H1 (cell line): ENCODE measurements at regions not wholly inside any gene's neighbourhood (a gene's known extent, or its start where the extent isn't known, plus 50 kb on each side); places are given as distances from the start of the nearest gene placed in this dataset.

ENCODE experiments used
- CREB1 ChIP-seq: IDR thresholded peaks from 2 replicates; pipeline ENCODE4 v1.6.1; 2012; ENCODE audit warnings: inconsistent platforms
- EP300 ChIP-seq, 2 experiments: IDR thresholded peaks; 1 replicate in 1 of 2; 2 replicates in 1 of 2; pipeline ENCODE4 v1.6.1; 2011 to 2012; ENCODE audit warnings: low read depth in 2 of 2, low read length in 2 of 2, mild to moderate bottlenecking in 2 of 2, borderline replicate concordance in 1 of 2, inconsistent platforms in 1 of 2, moderate library complexity in 1 of 2
- EZH2 ChIP-seq: fragments of 200-600 bp; sonication (generic); IDR thresholded peaks from 2 replicates; pipeline ENCODE4 v1.7.1; 2012; ENCODE audit warnings: low read depth, mild to moderate bottlenecking, moderate library complexity, low read length, inconsistent platforms; ENCODE audit not compliant: severe bottlenecking
- JUN ChIP-seq: IDR thresholded peaks from 2 replicates; pipeline ENCODE4 v1.6.1; 2011; ENCODE audit warnings: low read depth, mild to moderate bottlenecking, improper control_type of control experiment, low read length
- POLR2AphosphoS5 ChIP-seq: IDR thresholded peaks from 2 replicates; pipeline ENCODE4 v1.6.1; 2011; ENCODE audit warnings: low read depth, low read length
- SIX5 ChIP-seq: IDR thresholded peaks from 2 replicates; pipeline ENCODE4 v1.6.1; 2011; ENCODE audit warnings: mild to moderate bottlenecking, low read depth, low read length
- TF ChIP-seq, protein P1 (sequence below), 3 experiments: IDR thresholded peaks; 1 replicate in 2 of 3; 2 replicates in 1 of 3; pipeline versions ENCODE4 v1.5.1 to v1.6.1; 2011; ENCODE audit warnings: low read length in 3 of 3, mild to moderate bottlenecking in 3 of 3, inconsistent platforms in 2 of 3, low read depth in 1 of 3, moderate library complexity in 1 of 3; ENCODE audit not compliant: insufficient read depth in 1 of 3; ENCODE audit errors: control extremely low read depth in 1 of 3

DNA sequence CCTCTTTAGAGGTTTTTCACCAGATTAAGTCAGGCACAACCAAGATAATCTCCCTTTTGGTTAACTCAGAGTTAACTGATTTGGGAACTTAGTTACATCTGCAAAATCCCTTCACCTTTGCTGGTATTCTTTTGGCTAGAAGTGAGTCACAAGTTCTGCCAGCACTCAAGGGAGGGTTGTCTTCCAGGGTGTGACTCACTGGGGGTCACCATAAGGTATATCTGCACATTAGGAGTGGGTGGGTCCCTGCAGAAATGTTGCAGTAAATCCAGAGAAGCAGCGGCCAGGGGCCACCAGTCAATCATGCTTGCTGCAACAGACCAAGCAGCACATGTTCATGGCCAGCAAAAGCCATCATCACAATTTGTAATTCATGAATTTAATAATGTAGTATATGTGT lies 59.8 kb upstream of the MAML3 start:
- no peak for TF ChIP-seq POLR2AphosphoS5
- TF ChIP-seq EZH2 = no peak
- no peak for TF ChIP-seq CREB1
- TF ChIP-seq, protein P1, sequence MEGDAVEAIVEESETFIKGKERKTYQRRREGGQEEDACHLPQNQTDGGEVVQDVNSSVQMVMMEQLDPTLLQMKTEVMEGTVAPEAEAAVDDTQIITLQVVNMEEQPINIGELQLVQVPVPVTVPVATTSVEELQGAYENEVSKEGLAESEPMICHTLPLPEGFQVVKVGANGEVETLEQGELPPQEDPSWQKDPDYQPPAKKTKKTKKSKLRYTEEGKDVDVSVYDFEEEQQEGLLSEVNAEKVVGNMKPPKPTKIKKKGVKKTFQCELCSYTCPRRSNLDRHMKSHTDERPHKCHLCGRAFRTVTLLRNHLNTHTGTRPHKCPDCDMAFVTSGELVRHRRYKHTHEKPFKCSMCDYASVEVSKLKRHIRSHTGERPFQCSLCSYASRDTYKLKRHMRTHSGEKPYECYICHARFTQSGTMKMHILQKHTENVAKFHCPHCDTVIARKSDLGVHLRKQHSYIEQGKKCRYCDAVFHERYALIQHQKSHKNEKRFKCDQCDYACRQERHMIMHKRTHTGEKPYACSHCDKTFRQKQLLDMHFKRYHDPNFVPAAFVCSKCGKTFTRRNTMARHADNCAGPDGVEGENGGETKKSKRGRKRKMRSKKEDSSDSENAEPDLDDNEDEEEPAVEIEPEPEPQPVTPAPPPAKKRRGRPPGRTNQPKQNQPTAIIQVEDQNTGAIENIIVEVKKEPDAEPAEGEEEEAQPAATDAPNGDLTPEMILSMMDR (IDR thresholded peaks at IDR 0.05; ENCODE audit: control extremely low read depth in 1 of 3, insufficient read depth in 1 of 3, low read depth in 1 of 3, low read length in 3 of 3) = no peak
- TF ChIP-seq JUN = no peak
- no peak for TF ChIP-seq SIX5
- no peak for TF ChIP-seq EP300 (IDR thresholded peaks at IDR 0.05; ENCODE audit: borderline replicate concordance in 1 of 2, low read depth in 2 of 2, low read length in 2 of 2)
